GM13977 (cell line): ENCODE measurements at regions not wholly inside any gene's neighbourhood (a gene's known extent, or its start where the extent isn't known, plus 50 kb on each side); places are given as distances from the start of the nearest gene placed in this dataset.

ENCODE experiments used
- DNase-seq: peaks from one replicate; pipeline ENCODE4 v3.0.0; 2012; ENCODE audit warnings: low spot score
- CTCF ChIP-seq: IDR thresholded peaks from 2 replicates; pipeline ENCODE4 v1.5.1; 2012; ENCODE audit warnings: mild to moderate bottlenecking, control low read depth; ENCODE audit not compliant: insufficient read depth; ENCODE audit errors: extremely low read depth, missing control alignments
- in situ Hi-C: fragments of 300-500 bp; cut with MboI; formaldehyde crosslinking; loops from one replicate; pipeline ENCODE4 v1.12.0; 2022; ENCODE audit warnings: low sequenced_read_pairs, low pct_unique_long_range_greater_than_20kb, mixed read lengths, inconsistent platforms; ENCODE audit not compliant: unreplicated experiment

- no peak for TF ChIP-seq CTCF
- no peak for DNase-seq
- in situ Hi-C loops, result no loop called here
Measured at GRCh38 chr17:14004927-14005620, 64.2 kb upstream of the COX10 start.

DNA sequence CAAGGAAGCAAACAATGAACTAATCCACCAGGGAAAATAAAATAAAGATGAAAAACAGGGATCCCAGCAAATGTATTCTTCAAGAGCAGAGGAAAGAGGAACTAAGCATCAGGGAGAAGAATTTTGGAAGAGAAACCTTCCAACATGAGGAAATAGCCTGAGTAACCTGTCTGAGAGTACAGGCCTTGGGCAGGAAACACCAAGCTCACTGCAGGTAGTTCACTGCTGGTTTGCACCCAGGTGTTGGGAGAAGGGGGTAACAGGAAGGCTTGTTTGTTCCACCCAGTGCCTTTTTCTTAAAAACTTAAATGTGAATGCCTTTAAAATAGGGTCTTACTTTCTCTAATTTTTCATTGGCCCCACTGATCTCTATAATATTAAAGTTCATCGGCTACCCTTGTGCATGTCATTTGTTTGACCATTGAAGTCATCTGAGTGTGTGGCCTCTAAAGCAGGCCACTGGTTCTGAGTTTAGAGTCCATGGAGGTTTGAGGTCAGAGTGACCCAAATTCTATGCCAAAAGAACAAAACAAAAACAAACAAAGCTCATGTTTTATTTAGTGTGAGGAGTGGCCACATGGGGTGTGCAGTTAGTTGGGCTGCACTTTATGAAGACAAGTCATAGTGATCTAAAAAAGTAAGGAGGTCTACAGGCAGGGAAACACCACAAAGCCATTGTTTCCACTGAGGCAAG, 62.9 kb upstream of the COX10 start:
- in situ Hi-C loops, result no loop called here
- no peak for DNase-seq
- TF ChIP-seq CTCF, result no peak

DNA sequence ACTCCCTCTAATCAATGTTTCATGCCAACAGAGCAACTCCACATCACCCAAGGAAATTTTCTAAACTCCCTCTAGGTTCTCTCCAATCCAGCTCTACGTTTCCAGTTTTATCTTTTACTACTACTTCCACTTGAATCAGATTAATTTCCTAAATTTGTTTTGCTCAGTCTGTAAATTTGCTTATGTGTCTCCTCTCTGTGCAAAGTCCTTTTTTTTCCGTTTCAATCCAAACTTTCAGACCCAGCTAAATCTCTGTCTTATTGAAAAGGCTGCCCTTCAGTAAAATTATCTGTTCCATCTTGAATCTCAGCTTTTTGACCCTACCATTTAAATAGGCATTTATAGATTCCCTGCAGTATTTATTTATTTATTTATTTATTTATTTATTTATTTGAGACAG, 61.4 kb upstream of the COX10 start:
- no peak for TF ChIP-seq CTCF
- DNase-seq, result no peak
- in situ Hi-C loops, result no loop called here

- in situ Hi-C loops, result no loop called here
- TF ChIP-seq CTCF, result no peak
- DNase-seq, result no peak
Measured at GRCh38 chr17:14011036-14011692, 58.1 kb upstream of the COX10 start.

- in situ Hi-C loops, result no loop called here
- DNase-seq, result no peak
- TF ChIP-seq CTCF, result no peak
Measured at GRCh38 chr17:14011740-14012405, 57.4 kb upstream of the COX10 start.

DNA sequence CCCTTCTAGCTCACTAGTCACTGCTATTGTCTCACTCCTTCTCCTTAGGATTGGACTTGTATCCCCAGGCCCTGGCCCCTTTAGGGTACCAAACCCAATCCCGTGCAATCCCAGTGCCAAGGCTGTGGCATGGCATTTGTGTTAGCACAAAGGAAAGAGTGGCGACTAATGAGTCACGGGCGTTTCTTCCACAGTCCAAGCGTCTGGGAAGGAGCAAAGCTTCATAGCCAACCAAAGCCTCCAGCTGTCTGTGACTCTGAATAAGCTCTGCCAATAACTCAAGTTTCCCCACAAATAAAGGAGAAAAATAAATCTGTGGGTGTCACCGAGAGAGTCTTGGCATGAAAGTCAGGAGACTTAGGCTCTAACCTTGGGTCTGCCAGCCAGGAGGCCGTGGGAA, 54.6 kb upstream of the COX10 start:
- no peak for DNase-seq
- no peak for TF ChIP-seq CTCF

More for the DNA sequence above, 54.6 kb upstream of the COX10 start:
- in situ Hi-C loops, result no loop called here
